A673 (cell line): ENCODE measurements at regions not wholly inside any gene's neighbourhood (a gene's known extent, or its start where the extent isn't known, plus 50 kb on each side); places are given as distances from the start of the nearest gene placed in this dataset.

Experiments
- BruUV-seq: library from RNA; stranded (reverse); fragments of 400-500 nt; replicated peaks from 2 replicates; lab custom pipeline; 2021; lab: Mats Ljungman, UMichigan
- CTCF ChIA-PET: fragments of 300-600 bp; sonication (Branson Sonifier 250); formaldehyde crosslinking; loops from one replicate; lab custom pipeline; 2022; ENCODE audit warnings: antibody characterized with exemption; lab: Charles Lee
- POLR2A ChIA-PET: fragments of 300-600 bp; sonication (Branson Sonifier 250); formaldehyde crosslinking; loops from one replicate; lab custom pipeline; 2022; ENCODE audit warnings: antibody characterized with exemption; ENCODE audit not compliant: low non-redundant PET; lab: Charles Lee
- DNase-seq: peaks from one replicate; pipeline ENCODE4 v3.0.0-alpha.2; 2015; ENCODE audit warnings: low spot score
- H3K27ac ChIP-seq: fragments of 200-600 bp; sonication (generic); 2 replicates; pipeline ENCODE4 v1.5.1; 2016; ENCODE audit warnings: mixed run types, low read depth, mild to moderate bottlenecking, mixed read lengths, antibody characterized with exemption, low read length; ENCODE audit not compliant: poor library complexity, severe bottlenecking
- H3K27me3 ChIP-seq: fragments of 200-600 bp; sonication (generic); replicated peaks from 2 replicates; pipeline ENCODE4 v1.6.1; 2017; ENCODE audit warnings: mixed run types, low read depth, mild to moderate bottlenecking, mixed read lengths, antibody characterized with exemption, low read length; ENCODE audit not compliant: insufficient read depth, poor library complexity
- H3K36me3 ChIP-seq: fragments of 200-600 bp; sonication (generic); 2 replicates; pipeline ENCODE4 v1.6.1; 2016; ENCODE audit warnings: mixed run types, mild to moderate bottlenecking, mixed read lengths, antibody characterized with exemption, low read length; ENCODE audit not compliant: insufficient read depth, poor library complexity, severe bottlenecking
- H3K4me1 ChIP-seq: fragments of 200-600 bp; sonication (generic); 2 replicates; pipeline ENCODE4 v1.6.1; 2017; ENCODE audit warnings: mixed run types, mild to moderate bottlenecking, mixed read lengths, antibody characterized with exemption, low read length; ENCODE audit not compliant: insufficient read depth, poor library complexity, severe bottlenecking
- H3K4me3 ChIP-seq: fragments of 200-600 bp; sonication (generic); 2 replicates; pipeline ENCODE4 v1.5.1; 2016; ENCODE audit warnings: low read depth, mixed run types, mild to moderate bottlenecking, mixed read lengths, low read length; ENCODE audit not compliant: poor library complexity, severe bottlenecking
- H3K9me3 ChIP-seq: fragments of 200-600 bp; sonication (generic); 2 replicates; pipeline ENCODE4 v1.6.1; 2016; ENCODE audit warnings: mixed run types, low read depth, mild to moderate bottlenecking, mixed read lengths, antibody characterized with exemption, low read length; ENCODE audit not compliant: poor library complexity, severe bottlenecking
- CTCF ChIP-seq: fragments of 300-800, 200-600 bp; sonication (generic); conservative IDR thresholded peaks from 2 replicates; pipeline ENCODE4 v1.5.1; 2017; ENCODE audit warnings: low read depth, mild to moderate bottlenecking, antibody characterized with exemption, low read length, moderate library complexity, mixed read lengths
- EZH2 ChIP-seq: fragments of 200-600 bp; sonication (generic); IDR thresholded peaks from 2 replicates; pipeline ENCODE4 v1.6.1; 2017; ENCODE audit warnings: borderline replicate concordance, low read depth, mild to moderate bottlenecking, mixed read lengths, antibody characterized with exemption, low read length; ENCODE audit not compliant: poor library complexity, severe bottlenecking
- intact Hi-C: fragments of 100-400 bp; cut with micrococcal nuclease; formaldehyde crosslinking; loops from one replicate; pipeline ENCODE4 v1.10.0; 2022; ENCODE audit not compliant: unreplicated experiment

- TF ChIP-seq EZH2 (no peak), CTCF (no peak)
- Histone ChIP-seq H3K4me3 (no peak overlapping the region), H3K4me1 (no peaks in the 10 kb centered on the region), H3K36me3 (no peaks in the 10 kb centered on the region), H3K9me3 (no peaks in the 10 kb centered on the region), H3K27ac (no peak overlapping the region), H3K27me3 (no peaks in the 10 kb centered on the region)
- POLR2A ChIA-PET, result no interaction called here
- no peak for DNase-seq
- intact Hi-C loops, result no loop called here
- CTCF ChIA-PET, result no interaction called here
- no TSS peak for BruUV-seq
Measured at GRCh38 chr9:117963493-117964090, 259.4 kb downstream of the TLR4 start.

- Histone ChIP-seq H3K9me3 (no peaks in the 10 kb centered on the region), H3K27me3 (no peaks in the 10 kb centered on the region), H3K36me3 (no peaks in the 10 kb centered on the region), H3K27ac (no peak overlapping the region), H3K4me1 (no peaks in the 10 kb centered on the region), H3K4me3 (no peak overlapping the region)
- CTCF ChIA-PET, result no interaction called here
- intact Hi-C loops, result loop anchor here (10.0 kb wide), 1 partner anchor 64 kb away; no protein-coding TSS in a partner anchor
- no peak for DNase-seq
- no TSS peak for BruUV-seq
- no peak for TF ChIP-seq CTCF
- TF ChIP-seq EZH2, result no peak
- POLR2A ChIA-PET, result no interaction called here
Measured at GRCh38 chr9:117970276-117971050, 266.3 kb downstream of the TLR4 start.

GRCh38 chr9:117974108-117974507 is 269.9 kb downstream of the TLR4 start:
- Histone ChIP-seq H3K9me3 (no peaks in the 10 kb centered on the region), H3K36me3 (no peaks in the 10 kb centered on the region), H3K4me3 (no peak overlapping the region), H3K27ac (no peak overlapping the region), H3K27me3 (no peaks in the 10 kb centered on the region), H3K4me1 (no peaks in the 10 kb centered on the region)
- POLR2A ChIA-PET, result no interaction called here
- no TSS peak for BruUV-seq
- DNase-seq, result no peak
- TF ChIP-seq EZH2 (no peak), CTCF (no peak)
- intact Hi-C loops, result loop anchor here (10.0 kb wide), 1 partner anchor 61 kb away; no protein-coding TSS in a partner anchor
- CTCF ChIA-PET, result no interaction called here
